GM18858 (cell line): ENCODE measurements at regions not wholly inside any gene's neighbourhood (a gene's known extent, or its start where the extent isn't known, plus 50 kb on each side); places are given as distances from the start of the nearest gene placed in this dataset.
A peak's percentile ranks its signal among the peaks of the same experiment; 100 is the strongest.
"Not testable (repeated sequence)": the region's sequence is repeated elsewhere in the genome, so short reads cannot be mapped to it uniquely, and the experiment has no call there.

ENCODE experiments used
- ATAC-seq: cut with Tn5 transposase; IDR thresholded peaks from one replicate; pipeline ENCODE4 v1.9.1; 2021; ENCODE audit not compliant: unreplicated experiment

DNA sequence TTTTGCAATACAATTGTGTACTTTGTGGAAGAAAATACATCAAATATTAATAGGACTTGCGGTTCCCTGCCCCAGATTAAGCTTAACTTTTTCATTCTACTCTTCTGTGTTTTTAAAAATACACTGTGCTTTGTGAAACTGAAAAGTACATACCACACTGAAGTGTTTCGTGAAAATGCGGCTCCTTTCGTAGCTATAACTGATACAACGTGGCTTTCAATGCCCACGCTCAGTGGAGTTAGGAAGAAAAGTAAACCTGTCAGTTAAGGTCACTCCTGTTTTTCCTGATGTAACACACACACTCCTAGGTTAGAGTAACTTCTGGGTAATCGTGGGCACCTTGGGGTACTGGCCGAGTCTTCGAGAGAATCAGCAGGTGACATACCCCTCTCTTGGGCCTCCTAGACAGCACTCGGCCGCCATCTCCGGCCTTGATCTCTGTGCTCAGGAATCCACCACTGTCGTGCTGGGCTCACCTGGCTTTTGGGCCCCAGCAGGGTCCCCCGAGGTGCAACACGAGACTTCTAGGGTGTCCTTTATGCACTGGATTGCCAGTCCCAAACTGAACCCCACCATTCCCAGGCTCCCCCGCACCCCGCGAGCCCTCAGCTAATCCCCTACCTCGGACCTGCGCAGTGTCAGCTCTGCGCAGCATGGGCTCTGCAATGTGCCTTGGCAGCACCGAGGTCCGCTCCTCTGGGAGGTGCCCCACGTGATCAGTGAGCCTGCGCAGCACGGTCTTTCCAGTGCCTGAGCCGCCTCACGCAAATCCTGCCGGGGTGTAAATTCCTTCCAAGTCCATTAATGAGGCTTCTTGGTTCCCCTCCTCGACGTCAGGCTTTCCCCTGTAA lies 162.6 kb upstream of the INTU start:
- ATAC-seq: no peak

DNA sequence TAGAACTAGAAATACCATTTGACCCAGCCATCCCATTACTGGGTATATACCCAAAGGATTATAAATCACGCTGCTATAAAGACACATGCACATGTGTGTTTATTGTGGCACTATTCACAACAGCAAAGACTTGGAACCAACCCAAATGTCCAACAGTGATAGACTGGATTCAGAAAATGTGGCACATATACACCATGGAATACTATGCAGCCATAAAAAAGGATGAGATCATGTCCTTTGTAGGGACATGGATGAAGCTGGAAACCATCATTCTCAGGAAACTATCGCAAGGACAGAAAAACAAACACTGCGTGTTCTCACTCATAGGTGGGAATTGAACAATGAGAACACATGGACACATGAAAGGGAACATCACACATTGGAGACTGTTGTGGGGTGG lies 154.5 kb upstream of the INTU start:
- ATAC-seq: not testable (repeated sequence)

DNA sequence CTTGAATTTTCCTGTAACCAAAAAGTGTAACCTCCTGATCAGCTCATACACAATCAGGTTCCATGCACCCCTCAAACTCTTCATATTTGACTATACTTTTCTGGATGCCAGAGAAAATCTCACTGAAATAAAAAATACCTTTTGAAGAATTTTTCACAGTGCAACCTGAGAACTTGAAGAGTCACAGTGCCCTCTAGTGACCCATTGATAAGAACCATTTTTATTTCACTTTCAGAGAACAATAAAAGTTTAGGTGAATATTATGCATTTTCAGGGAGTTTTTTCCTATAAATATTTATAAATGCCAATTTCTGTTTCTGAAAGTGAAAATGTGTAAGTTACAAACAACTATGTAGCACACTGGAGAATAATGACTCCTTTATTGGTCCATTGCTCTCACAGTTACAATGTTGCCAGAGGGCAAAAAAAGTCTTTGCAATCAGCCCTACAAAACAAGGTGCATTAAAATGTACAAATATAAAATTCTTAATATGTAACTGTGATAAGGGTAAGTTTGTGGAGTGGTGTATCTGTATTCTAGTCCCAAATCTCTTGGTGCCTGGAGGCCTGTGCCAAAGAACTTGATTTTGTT lies 153.6 kb upstream of the INTU start:
- peak; percentile 51 for ATAC-seq

DNA sequence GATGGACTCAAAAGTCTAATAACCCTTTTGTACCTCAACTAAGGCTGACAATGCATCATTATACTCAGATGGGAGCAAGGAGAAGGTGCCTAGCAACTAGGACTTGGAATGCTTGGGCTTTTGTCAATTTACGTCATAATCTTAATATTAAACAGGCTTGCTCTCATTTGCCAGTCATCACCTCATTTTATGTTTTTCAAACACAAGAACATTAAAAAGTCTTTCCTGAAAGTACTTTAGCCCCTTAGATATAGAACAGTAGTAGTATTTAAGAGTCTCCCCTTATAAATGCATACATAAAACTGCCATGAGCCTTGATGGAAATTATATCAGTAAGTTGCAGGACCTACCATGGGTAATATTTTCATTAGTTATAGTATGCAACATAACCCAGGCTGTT lies 150.7 kb upstream of the INTU start:
- ATAC-seq: no peak

DNA sequence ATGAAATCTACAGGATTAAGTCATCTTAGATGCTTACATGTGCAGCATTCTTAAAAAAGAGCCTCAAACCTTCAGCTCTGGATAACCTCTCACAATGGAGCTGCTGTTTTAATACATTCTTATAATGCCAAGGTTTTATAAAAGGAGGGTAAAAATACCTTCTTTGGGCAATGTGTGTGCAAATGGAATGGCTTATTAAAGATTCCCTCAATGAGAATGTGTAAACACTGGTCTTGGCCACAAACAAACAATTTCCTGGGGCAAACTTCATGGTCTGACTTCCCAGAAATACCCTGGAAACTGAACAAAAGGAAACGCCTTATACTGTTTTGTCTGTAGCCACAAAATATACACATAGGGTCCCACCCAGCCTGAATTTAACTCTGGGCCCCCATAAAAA lies 148.6 kb upstream of the INTU start:
- no peak for ATAC-seq

DNA sequence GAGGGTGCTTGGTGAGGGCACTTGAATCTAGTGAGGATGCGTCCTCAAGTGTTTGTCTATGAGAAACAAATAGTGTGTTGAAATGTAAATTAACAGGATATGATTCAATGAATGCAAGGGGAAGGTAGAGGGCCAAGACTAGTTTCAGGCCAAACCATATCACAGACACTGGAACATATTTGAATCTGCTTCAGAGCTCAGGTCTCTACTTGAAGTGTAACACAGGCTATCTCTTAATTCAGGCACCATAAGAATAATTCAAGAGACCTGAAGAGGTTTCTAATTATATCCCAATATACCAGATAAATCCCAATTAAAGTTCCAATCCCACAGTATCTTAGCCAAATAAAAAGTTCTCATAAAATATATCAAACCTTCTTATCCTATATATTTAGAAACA lies 146.5 kb upstream of the INTU start:
- ATAC-seq: no peak

DNA sequence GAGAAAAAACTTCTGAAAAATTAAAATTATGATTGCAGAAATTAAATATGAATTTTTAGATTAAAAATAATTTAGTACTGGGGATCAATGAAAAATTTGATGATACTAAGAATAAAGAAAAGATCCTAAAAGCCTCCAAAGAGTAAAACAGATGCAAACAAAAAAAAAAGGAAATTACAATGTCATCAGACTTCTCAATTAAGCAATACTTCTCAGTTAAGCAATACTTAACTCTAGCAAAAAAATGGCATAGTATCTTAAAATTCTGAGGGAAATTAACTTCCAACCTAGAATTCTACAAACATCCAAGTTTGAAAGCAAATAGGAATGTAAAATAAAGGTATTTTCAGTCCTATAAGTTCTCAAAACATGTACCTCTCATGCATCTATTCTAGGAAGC lies 141.2 kb upstream of the INTU start:
- ATAC-seq: no peak

DNA sequence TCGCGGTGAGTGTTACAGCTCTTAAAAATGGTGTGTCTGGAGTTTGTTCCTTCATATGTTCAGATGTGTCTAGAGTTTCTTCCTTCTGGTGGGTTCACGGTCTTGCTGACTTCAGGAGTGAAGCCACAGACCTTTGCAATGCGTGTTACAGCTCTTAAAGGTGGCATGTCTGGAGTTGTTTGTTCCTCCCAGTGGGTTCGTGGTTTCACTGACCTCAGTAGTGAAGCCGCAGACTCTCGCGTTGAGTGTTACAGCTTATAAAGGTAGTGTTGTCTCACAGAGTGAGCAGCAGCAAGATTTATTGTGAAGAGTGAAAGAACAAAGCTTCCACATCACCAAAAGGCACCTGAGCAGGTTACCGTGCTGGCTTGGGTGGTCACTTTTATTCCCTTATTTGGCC lies 135.9 kb upstream of the INTU start:
- not testable (repeated sequence) for ATAC-seq

DNA sequence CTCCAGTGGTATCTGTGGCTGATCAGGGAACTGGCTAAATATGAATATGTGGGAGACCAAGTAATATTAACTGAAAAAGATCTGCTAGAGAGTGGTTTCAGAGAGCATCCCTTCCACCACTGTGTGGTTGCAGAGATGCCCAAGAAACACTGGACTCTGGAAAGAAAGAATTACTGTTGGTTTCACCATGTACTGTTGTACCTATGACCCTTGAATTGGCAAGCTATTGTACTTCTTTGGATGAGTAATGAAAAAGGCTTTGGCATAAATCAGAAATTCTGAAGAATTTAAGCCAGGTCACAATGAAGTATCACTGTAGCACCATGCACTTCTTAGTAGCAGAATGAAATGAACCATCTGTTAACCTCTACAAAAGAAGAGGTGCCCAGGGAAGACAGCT lies 134.4 kb upstream of the INTU start:
- no peak for ATAC-seq

DNA sequence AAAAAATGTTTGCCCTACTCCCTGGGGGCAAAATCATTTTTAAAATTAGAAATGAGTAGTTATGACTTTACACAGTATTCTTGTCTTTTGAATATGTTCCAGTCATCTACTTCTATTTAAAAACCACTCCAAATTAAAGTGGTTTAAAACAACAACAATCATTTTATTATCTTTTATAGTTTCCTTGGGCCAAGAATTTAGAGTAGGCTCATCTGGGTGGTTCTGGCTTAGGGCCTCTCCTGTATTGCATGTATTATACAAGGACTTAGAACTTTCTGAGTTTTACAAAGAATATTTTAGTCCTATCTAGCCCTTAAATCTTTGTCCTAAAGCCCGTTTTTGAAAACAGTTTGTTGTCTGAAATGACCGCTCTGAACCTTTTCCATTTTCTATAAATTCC lies 132.5 kb upstream of the INTU start:
- no peak for ATAC-seq

DNA sequence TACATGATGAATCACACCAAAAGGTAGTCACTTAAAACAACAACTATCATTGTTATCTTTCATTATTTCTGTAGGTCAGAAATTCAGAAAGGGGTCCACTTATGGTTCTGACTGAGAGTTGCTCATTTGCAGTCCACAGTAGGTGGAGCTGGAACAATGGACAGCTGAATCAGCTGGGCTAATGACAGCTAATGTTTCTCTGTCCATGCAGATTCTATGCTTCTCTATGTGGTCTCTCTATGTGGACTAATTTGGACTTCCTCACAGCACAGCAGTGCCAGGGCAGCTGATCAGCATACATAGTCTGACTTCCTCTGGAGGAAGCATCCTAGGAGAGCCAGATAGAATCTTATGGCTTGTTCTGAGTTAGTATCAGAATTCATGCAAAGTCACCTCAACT lies 131.7 kb upstream of the INTU start:
- no peak for ATAC-seq

DNA sequence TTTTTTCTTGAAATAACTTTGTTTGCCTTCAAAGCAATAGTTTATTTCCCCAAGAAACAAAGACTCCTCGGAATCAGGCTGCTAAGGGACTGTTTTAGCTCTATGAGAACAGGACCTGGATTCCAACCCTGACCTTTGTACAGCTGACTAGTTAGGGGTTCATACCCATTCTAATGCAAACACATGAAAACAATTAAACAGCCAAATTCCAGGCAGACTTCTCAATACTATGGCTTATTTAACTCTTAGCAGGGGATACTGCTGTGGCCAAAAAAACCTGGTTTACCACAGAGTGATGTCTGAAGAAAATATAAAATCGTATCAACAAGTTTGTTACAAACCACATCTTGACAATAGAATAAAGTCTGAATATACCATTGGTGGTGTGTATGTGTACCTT lies 129.6 kb upstream of the INTU start:
- ATAC-seq: no peak

DNA sequence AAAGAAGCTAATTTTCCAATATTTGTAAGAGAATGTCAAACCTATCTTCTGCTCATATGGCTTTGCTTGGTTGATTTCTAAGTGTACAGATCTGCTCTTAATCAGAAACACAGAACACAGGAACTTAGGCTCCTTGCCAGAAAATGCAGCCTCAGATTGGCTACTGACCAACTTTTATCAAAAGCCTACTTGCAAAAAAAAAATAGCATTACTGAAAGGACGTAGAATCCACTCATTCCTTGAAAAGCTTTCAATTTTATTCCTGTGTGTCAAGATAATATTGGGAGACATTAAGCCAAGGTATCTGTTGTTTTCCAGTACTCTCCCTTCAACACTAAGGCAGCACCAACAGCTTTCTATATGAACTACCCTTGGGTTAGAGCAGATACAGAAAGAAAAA lies 127.6 kb upstream of the INTU start:
- ATAC-seq: no peak

DNA sequence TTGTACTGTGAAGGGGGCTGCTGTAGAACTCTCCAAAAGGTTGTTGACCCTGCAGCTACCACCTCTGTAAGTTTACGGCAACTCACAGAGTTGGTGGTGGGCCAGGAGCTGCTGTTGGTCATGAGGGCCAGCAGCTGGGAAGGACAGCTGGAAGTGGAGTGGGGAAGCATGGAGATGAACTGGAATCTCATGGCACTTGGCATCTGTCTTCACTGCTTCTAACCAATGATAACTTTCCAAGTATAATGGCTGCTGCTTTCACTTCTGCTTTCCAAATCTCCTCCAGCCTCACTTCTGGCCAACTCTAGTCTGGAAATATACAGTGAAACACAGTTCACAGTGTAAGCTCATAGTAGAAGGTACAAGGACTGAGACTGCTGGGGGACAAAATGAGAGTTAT lies 126.5 kb upstream of the INTU start:
- ATAC-seq: no peak

DNA sequence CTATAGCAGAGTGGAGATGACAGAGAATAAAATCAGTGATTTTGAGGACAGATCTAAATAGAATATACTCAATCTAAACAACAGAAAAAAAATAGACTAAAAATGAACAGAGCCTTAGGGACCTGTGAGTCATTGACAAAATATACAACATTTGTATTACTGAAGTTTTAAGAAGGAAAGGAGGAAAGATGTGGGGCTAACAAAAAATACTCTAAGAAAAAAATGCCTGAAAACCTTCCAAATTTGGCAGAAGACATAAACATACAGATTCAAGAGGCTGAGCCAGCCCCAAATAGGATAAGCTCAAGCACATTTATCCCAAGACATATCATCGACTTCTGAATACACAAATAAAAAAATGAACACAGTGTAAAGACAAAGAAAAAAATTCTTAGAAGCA lies 123.6 kb upstream of the INTU start:
- no peak for ATAC-seq

DNA sequence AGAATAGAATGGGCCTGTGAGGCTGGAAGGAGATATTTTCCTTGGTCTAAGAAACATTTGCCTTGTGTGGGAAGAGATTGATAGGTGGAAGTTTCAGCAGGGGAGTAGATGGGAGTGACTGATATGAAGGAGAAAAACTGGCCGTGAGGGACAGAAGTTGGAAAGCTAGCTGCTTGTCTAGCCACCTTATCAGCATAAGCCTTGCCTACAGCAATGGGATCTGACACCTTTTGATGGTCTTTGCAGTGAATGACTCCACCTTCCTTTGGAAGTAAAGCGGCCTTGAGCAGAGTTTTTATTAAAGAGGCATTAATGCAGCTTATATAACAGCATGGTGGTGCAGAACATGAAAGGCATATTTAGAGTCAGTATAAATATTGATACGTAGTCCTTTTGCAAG lies 120.1 kb upstream of the INTU start:
- not testable (repeated sequence) for ATAC-seq

DNA sequence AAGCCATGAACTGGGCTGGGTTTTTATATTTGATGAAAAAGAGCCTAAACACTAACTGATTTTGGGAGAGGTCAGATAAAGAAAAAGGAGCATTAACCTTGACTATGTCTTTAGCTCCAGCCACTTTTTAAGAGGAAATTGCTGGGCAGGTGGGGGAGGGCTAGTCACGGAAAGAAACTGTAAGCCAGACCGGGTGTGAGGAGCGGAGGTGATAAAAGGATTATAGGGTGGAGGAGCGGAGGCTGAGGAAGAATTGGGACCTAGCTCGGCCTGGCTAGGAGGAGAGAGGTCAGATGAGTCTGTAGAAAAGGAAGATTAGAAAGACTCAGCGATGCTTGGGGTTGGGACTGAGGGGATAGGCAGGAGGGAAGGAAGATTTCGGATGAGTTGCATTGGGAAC lies 117.5 kb upstream of the INTU start:
- ATAC-seq: not testable (repeated sequence)

DNA sequence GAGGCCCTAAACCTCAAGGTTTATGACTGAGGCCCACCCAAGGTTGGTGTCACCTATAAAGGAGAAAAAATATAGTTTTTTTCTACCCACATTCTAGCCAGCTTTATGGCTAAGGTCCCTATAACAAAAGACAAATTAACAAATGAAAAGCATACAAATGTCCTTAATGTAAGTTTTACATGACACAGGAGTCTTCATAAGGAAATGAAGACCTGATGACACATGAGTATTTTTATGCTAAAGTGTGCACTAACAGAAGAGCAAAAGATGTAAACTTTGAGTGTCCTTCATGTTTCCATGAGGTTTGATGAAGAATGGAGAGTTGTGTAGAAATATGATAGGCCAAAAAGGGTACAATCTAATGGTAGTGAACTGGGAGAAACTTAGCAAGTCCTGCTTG lies 114.7 kb upstream of the INTU start:
- no peak for ATAC-seq

DNA sequence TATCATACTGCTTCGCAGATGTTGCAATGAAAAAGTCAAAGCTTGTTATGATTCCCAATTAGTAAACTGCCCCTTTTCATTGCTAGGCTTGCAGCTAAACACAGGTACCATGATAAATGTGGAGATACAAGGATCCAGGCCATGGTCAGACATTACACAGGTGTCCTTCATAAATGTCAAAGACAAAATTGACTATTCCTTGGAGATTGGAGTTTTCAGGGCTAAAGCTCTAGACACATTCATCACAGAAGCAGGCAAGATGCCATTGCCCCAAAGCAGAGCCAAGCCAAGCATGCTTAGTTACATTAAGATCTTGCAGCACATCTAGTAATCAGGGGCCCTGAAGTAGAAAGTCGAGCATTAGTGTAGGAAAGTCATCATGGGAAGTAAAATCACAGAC lies 111.3 kb upstream of the INTU start:
- no peak for ATAC-seq

DNA sequence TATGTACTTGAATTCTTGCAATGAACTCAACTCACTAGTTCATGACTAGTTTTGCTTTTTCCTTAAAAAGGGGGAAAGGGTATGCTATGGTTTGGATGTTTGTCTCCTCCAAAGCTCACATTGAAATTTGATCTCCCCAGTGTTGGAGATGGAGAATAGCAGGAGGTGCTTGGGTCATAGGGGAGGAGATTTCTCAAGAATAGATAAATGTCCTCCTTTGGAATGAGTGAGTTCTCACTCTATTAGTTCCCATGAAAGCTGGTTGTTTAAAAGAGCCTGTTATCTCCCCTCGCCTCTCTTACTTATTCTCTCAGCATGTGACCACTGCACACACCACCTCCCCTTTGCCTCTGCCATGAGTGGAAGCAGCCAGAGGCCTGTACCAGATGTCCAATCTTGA lies 109.4 kb upstream of the INTU start:
- no peak for ATAC-seq

DNA sequence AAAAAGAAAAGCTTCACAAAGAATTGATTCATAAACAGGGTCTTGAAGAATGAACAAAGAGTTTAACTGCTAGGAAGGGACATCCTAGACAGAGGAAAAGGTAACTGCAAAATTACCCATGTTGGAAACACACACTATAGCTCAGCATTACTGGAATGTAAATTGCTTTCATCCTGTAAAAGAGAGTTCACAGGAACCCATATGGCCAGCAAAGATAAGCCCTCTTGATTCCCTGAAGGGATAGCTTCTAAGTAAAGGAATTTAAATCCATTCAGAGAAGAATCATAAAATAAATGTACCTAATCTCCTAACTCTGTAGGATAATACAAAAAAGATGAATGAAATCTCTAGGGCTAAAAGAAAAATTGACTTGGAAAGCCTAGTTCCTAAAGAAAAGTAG lies 107.1 kb upstream of the INTU start:
- no peak for ATAC-seq

DNA sequence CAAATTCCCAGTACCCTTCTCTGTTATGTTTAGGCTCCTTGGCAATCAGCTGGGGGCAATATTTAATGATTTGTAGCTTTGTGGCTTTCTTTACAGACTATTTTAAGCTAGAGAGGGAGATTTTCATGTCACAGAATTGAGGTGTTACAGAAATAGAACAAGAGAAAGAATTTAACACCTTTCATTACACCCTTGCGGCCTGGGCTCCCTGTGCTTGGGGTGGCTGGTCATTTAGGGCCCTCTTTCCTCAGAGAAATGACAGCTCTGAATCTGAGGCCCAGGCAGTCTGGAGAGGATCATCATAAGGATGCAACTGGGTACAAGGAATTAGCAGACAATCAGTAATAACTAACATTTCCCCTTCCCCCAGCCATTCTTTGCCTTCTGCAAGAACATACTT lies 104.5 kb upstream of the INTU start:
- ATAC-seq: no peak

DNA sequence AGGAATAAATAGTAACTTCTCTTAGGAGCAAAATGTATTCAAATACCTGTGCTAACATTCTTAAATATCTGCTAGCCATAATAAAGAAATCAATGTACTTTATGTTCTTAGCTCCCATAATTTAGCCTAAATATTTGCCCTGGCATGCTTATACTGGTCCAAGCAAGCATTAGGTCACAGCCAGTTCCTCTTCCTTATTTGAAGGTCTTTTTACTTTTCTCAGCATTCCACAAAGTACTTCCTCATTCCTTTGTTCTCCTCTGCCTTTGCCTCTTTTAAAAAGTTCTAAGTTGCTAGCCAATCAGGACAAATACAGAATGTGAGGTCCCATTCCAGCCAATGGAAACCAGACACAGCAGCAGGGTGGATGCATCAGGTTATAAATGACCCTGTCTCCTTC lies 102.9 kb upstream of the INTU start:
- ATAC-seq: not testable (repeated sequence)
